HepG2 (cell line): ENCODE measurements at regions not wholly inside any gene's neighbourhood (a gene's known extent, or its start where the extent isn't known, plus 50 kb on each side); places are given as distances from the start of the nearest gene placed in this dataset.

Experiments used
- ATAC-seq: fragments of 200-7000 bp; cut with Tn5 transposase; 3 replicates; pipeline ENCODE4 v1.9.1; 2020; ENCODE audit warnings: mild to moderate bottlenecking, moderate library complexity
- BruUV-seq: library from RNA; stranded (reverse); fragments of 400-500 nt; replicated peaks from 2 replicates; lab custom pipeline; 2021; lab: Mats Ljungman, UMichigan
- CTCF ChIA-PET: fragments of 300-600 bp; formaldehyde crosslinking; extraction: SDS; loops from one replicate; lab custom pipeline; 2021; ENCODE audit warnings: low total read pairs, inconsistent platforms, low intra/inter-chr PET ratio; lab: Yijun Ruan, JAX
- POLR2A ChIA-PET: fragments of 350-600 bp; sonication (Branson Sonifier 250); formaldehyde crosslinking; loops from one replicate; lab custom pipeline; 2020; ENCODE audit warnings: antibody characterized with exemption, inconsistent platforms; lab: Yijun Ruan, JAX
- DNase-seq: peaks from one replicate; pipeline ENCODE4 v3.0.0-alpha.2; 2015; ENCODE audit warnings: low spot score
- FAIRE-seq: peaks from 3 replicates; lab custom pipeline; 2011; peaks lifted over from hg19 to GRCh38; lab: Jason Lieb, UNC
- H2AFZ ChIP-seq: one replicate; pipeline ENCODE4 v1.6.1; 2011; ENCODE audit warnings: low read length, inconsistent platforms
- H3K27ac ChIP-seq: fragments of 300-600 bp; 3 replicates; pipeline ENCODE4 v1.8.0; 2011; ENCODE audit warnings: mixed run types, mild to moderate bottlenecking, mixed read lengths, low read length, inconsistent platforms; ENCODE audit not compliant: insufficient read depth; ENCODE audit errors: extremely low read length
- H3K27me3 ChIP-seq, 2 experiments: fragments of 200-600 bp in 1 of 2; 2 replicates in 1 of 2; 3 replicates in 1 of 2; pipeline versions ENCODE4 v1.6.0 to v1.8.0; 2011; ENCODE audit warnings: low read length in 2 of 2, mild to moderate bottlenecking in 2 of 2, moderate library complexity in 2 of 2, inconsistent platforms in 1 of 2; ENCODE audit not compliant: insufficient read depth in 2 of 2, control insufficient read depth in 1 of 2
- H3K36me3 ChIP-seq, 2 experiments: fragments of 200-600 bp in 1 of 2; replicated peaks in 1 of 2; 2 replicates in 1 of 2; 3 replicates in 1 of 2; pipeline versions ENCODE4 v1.5.1 to v1.8.0; 2011; ENCODE audit warnings: low read length in 2 of 2, inconsistent platforms in 1 of 2; ENCODE audit not compliant: insufficient read depth in 2 of 2, control insufficient read depth in 1 of 2
- H3K4me1 ChIP-seq: 2 replicates; pipeline ENCODE4 v1.5.1; 2012; ENCODE audit warnings: low read length, inconsistent platforms; ENCODE audit not compliant: insufficient read depth
- H3K4me2 ChIP-seq: 2 replicates; pipeline ENCODE4 v1.6.0; 2011; ENCODE audit warnings: low read depth, low read length, inconsistent platforms
- H3K4me3 ChIP-seq, 3 experiments: fragments of 200-600 bp in 1 of 3; sonication (generic), shearing (Covaris generic) in 1 of 3; replicated peaks in 1 of 3; 2 replicates each; pipeline ENCODE4 v1.5.1; 2011 to 2016; ENCODE audit warnings: low read length in 3 of 3, inconsistent platforms in 2 of 3, low read depth in 2 of 3, mild to moderate bottlenecking in 2 of 3, control low read depth in 1 of 3, mixed read lengths in 1 of 3; ENCODE audit not compliant: insufficient read depth in 1 of 3
- H3K79me2 ChIP-seq: one replicate; pipeline ENCODE4 v1.6.1; 2011; ENCODE audit warnings: low read length, inconsistent platforms; ENCODE audit not compliant: insufficient read depth
- H3K9ac ChIP-seq: 2 replicates; pipeline ENCODE4 v1.6.0; 2011; ENCODE audit warnings: mild to moderate bottlenecking, low read depth, low read length, inconsistent platforms; ENCODE audit not compliant: insufficient read depth
- H3K9me3 ChIP-seq: 2 replicates; pipeline ENCODE4 v1.5.1; 2012; ENCODE audit warnings: mild to moderate bottlenecking, low read length
- H4K20me1 ChIP-seq: 2 replicates; pipeline ENCODE4 v1.6.0; 2011; ENCODE audit warnings: inconsistent platforms, mild to moderate bottlenecking, low read length, moderate library complexity; ENCODE audit not compliant: insufficient read depth
- FLYWCH1 ChIP-seq: sonication (generic); formaldehyde crosslinking; IDR thresholded peaks from 2 replicates; pipeline ENCODE4 v1.8.1; 2023; ENCODE audit warnings: mild to moderate bottlenecking, missing genetic modification reagents
- HIVEP1 ChIP-seq: sonication (generic); formaldehyde crosslinking; IDR thresholded peaks from 2 replicates; pipeline ENCODE4 v1.4.0; 2020; ENCODE audit warnings: mild to moderate bottlenecking, missing genetic modification reagents
- STAG1 ChIP-seq: sonication (generic); formaldehyde crosslinking; IDR thresholded peaks from 2 replicates; pipeline ENCODE4 v1.4.0; 2020; ENCODE audit warnings: missing genetic modification reagents
- ZBTB42 ChIP-seq: sonication (generic); formaldehyde crosslinking; IDR thresholded peaks from 2 replicates; pipeline ENCODE4 v1.5.0; 2020; ENCODE audit warnings: mild to moderate bottlenecking, missing genetic modification reagents
- ZNF326 ChIP-seq: sonication (generic); formaldehyde crosslinking; IDR thresholded peaks from 2 replicates; pipeline ENCODE4 v1.4.0; 2020; ENCODE audit warnings: missing genetic modification reagents, borderline replicate concordance
- ZNF737 ChIP-seq: sonication (generic); formaldehyde crosslinking; IDR thresholded peaks from 2 replicates; pipeline ENCODE4 v1.5.0; 2020; ENCODE audit warnings: missing genetic modification reagents, mild to moderate bottlenecking, borderline replicate concordance
- ZNF800 ChIP-seq: sonication (generic); formaldehyde crosslinking; IDR thresholded peaks from 2 replicates; pipeline ENCODE4 v1.4.0; 2020; ENCODE audit warnings: missing genetic modification reagents
- ZNF841 ChIP-seq: sonication (generic); formaldehyde crosslinking; IDR thresholded peaks from 2 replicates; pipeline ENCODE4 v1.8.1; 2023; ENCODE audit warnings: missing genetic modification reagents, borderline replicate concordance
- WGBS: methylation state at CpG from one replicate; pipeline ENCODE4 v1.1.6; 2017; ENCODE audit warnings: low lambda C conversion rate; 5-methylcytosine and 5-hydroxymethylcytosine counted together
- in situ Hi-C: cut with HindIII; loops from 2 replicates; pipeline ENCODE4 v1.10.0; 2017; ENCODE audit warnings: low pct_unique_long_range_greater_than_20kb; ENCODE audit not compliant: extremely low pct_ligation_motif_present
- intact Hi-C: fragments of 100-400 bp; cut with micrococcal nuclease; formaldehyde crosslinking; loops from one replicate; pipeline ENCODE4 v1.10.0; 2022; ENCODE audit not compliant: unreplicated experiment

DNA sequence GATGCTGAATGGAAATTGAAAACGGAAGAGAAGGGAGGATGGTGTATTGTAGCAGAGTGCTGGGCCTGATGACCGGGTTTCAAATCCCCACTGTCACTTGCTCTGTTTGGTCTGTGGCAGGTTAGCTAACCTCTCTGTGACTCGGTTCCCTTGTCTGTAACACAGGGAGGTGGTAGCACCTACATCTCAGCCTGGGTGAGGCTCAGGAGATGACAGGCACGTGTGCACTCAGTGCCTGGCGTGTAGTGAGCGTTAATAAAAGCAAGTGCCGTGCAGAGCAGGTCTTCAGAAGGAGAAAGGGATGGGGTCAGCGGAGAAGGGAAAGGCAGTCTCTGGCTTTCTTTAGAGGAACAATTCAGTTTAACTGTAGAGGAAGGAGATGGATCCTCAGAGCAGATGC, 125.5 kb upstream of the SMIM21 start (continued):
- no peak for TF ChIP-seq ZNF737 (CRISPR knock-in tag)
- TF ChIP-seq ZNF841 (CRISPR knock-in tag), result no peak
- TF ChIP-seq ZNF800 (CRISPR knock-in tag), result no peak
- no peak for TF ChIP-seq FLYWCH1 (CRISPR knock-in tag)

DNA sequence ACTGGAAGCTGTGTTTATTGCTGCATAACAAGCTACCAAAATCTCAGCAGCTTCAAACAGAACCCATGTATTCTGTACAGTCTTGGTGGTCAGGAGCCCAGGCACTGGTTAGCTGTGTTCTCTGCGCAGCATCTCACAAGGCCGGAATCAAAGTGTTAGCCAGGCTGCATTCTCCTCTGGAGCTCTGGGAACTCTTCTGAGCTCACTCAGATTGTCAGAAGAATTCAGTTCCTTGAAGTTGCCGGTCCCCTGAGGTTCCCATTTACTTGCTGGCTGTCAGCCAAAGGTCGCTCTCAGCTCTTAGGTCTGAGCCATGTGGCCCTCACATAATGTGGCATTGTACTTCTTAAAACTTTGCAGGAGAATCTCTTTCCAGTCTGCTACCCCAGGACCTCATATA, 123.6 kb upstream of the SMIM21 start:
- DNase-seq (no peak), FAIRE-seq (no peak), ATAC-seq (no peak)
- no peaks in the 10 kb centered on the region for H3K79me2 ChIP-seq
- CTCF ChIA-PET, result no interaction called here
- H3K27ac ChIP-seq, result no peak overlapping the region
- no peaks in the 10 kb centered on the region for H3K9me3 ChIP-seq
- H3K27me3 ChIP-seq, result peaks cover 2 to 14% of the 10 kb centered on the region in 2 experiments; a peak in 3 of 5 replicates
- no peak overlapping the region for H2AFZ ChIP-seq
- WGBS, result 30% methylated on average over 4 of the region's 4 CpGs
- H3K4me1 ChIP-seq, result no peaks in the 10 kb centered on the region
- H3K4me2 ChIP-seq, result no peak overlapping the region
- H3K36me3 ChIP-seq, result no peaks in the 10 kb centered on the region
- no peak overlapping the region for H3K4me3 ChIP-seq
- no peak overlapping the region for H3K9ac ChIP-seq
- H4K20me1 ChIP-seq, result no peaks in the 10 kb centered on the region
- intact Hi-C loops, result no loop called here
- in situ Hi-C loops, result no loop called here
- TF ChIP-seq STAG1 (no peak), ZBTB42 (no peak), HIVEP1 (CRISPR knock-in tag) (no peak), ZNF326 (CRISPR knock-in tag) (no peak)
- TF ChIP-seq, all 625 proteins: peak for 0
- BruUV-seq, result no TSS peak
- POLR2A ChIA-PET, result no interaction called here
